ENCODE measurements at regions not wholly inside any gene's neighbourhood (a gene's known extent, or its start where the extent isn't known, plus 50 kb on each side); places are given as distances from the start of the nearest gene placed in this dataset.

DNA sequence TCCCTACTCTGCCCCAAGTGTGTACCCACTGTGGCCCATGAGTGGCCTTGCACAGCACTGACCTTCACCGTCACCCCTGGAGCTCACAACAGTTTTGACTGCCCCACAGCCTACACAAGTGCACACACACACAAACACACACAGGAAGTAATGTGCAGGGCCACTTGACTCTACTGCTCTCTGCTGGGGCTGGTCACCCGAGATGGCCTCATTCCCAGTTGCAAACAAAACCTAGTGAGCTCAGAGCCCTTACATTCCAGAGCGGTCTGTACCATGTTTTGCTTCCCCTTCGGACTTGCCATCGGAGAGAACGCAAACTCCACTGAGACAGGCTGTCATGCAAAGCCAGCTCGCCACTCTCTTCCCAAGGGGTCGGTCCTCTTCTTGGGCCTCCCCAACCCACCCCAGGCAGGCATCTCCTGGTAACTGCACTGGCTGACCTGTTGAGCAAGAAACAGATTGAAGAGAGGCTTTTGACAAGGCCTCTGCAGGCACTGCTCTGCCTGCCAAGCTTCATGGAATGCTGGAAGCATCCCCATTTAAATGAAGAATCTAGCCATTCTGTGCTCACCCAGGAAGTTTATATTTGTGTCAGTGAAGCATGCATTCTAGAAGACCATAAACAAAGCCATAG is 232.0 kb upstream of the IGF1R start:
- no peak overlapping the region for H3K4me3 ChIP-seq (ENCODE audit: low read depth, low read length)
- DNase-seq (ENCODE audit: low read depth) = no peak
- TF ChIP-seq, protein P1, sequence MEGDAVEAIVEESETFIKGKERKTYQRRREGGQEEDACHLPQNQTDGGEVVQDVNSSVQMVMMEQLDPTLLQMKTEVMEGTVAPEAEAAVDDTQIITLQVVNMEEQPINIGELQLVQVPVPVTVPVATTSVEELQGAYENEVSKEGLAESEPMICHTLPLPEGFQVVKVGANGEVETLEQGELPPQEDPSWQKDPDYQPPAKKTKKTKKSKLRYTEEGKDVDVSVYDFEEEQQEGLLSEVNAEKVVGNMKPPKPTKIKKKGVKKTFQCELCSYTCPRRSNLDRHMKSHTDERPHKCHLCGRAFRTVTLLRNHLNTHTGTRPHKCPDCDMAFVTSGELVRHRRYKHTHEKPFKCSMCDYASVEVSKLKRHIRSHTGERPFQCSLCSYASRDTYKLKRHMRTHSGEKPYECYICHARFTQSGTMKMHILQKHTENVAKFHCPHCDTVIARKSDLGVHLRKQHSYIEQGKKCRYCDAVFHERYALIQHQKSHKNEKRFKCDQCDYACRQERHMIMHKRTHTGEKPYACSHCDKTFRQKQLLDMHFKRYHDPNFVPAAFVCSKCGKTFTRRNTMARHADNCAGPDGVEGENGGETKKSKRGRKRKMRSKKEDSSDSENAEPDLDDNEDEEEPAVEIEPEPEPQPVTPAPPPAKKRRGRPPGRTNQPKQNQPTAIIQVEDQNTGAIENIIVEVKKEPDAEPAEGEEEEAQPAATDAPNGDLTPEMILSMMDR (IDR thresholded peaks at IDR 0.05; ENCODE audit: low read depth, low read length) = no peak
- TF ChIP-seq MYC (IDR thresholded peaks at IDR 0.05; ENCODE audit: low read depth, low read length) (no peak), MAX (IDR thresholded peaks at IDR 0.05; ENCODE audit: low read depth, low read length) (no peak), POLR2A (IDR thresholded peaks at IDR 0.05; ENCODE audit: extremely low read depth, insufficient read length) (no peak)

DNA sequence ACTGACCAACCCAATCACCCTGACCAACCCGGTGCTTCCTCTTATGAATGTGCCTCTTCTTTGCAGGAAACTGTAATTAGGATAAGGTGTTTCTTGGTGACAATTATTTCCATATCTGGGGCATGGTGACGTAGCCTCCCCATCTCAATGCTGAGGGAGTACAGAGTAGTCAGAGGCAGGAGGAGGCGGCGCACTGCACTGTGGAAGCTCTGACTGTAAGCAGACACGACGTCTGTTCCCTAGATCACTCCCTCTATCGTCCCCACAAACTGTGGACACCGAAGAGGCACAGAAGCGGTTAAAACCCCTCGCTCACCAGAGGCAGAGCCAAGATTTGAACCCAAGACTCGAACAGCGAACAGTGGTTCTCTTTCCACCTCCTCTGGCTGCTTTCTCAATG is 231.0 kb upstream of the IGF1R start:
- no peak for TF ChIP-seq MYC (IDR thresholded peaks at IDR 0.05; ENCODE audit: low read depth, low read length)
- no peak for TF ChIP-seq POLR2A (IDR thresholded peaks at IDR 0.05; ENCODE audit: extremely low read depth, insufficient read length)
- TF ChIP-seq, protein P1 (IDR thresholded peaks at IDR 0.05; ENCODE audit: low read depth, low read length) = no peak
- no peak for TF ChIP-seq MAX (IDR thresholded peaks at IDR 0.05; ENCODE audit: low read depth, low read length)
- DNase-seq (ENCODE audit: low read depth) = no peak
- no peak overlapping the region for H3K4me3 ChIP-seq (ENCODE audit: low read depth, low read length)

GRCh38 chr15:98418122-98418521 is 230.2 kb upstream of the IGF1R start:
- H3K4me3 ChIP-seq (ENCODE audit: low read depth, low read length) = no peak overlapping the region
- TF ChIP-seq POLR2A (IDR thresholded peaks at IDR 0.05; ENCODE audit: extremely low read depth, insufficient read length) = no peak
- TF ChIP-seq, protein P1 (IDR thresholded peaks at IDR 0.05; ENCODE audit: low read depth, low read length) = no peak
- no peak for TF ChIP-seq MAX (IDR thresholded peaks at IDR 0.05; ENCODE audit: low read depth, low read length)
- TF ChIP-seq MYC (IDR thresholded peaks at IDR 0.05; ENCODE audit: low read depth, low read length) = no peak
- DNase-seq (ENCODE audit: low read depth) = no peak

DNA sequence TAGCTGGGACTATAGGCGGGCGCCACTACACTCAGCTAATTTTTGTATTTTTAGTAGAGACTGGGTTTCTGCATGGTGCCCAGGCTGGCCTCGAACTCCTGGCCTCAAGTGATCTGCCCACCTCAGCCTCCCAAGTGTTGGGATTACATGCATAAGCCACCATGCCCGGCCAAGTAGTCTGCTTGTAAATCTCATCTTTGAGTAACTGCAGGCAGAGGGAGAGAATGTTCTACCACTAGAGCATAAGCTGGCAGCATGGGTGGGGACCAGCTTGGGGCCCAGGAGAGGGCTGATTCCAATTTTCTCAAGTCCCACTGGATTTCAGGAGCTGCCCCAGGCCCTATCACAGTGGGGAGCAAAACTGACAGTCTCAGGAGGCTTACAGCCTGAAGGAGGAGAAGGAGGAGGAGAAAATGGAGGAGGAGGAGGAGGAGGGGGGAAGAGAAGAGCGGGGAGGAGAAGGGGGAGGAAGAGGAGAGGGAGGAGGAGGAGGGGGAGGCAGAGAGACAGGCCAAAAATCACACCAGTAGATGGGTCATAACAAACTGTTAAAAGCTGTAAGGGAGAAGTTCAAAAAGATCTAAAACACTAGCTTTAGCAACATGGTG is 229.1 kb upstream of the IGF1R start:
- H3K4me3 ChIP-seq (ENCODE audit: low read depth, low read length) = no peak overlapping the region
- DNase-seq (ENCODE audit: low read depth) = no peak
- no peak for TF ChIP-seq POLR2A (IDR thresholded peaks at IDR 0.05; ENCODE audit: extremely low read depth, insufficient read length)
- TF ChIP-seq, protein P1 (IDR thresholded peaks at IDR 0.05; ENCODE audit: low read depth, low read length) = no peak
- TF ChIP-seq MYC (IDR thresholded peaks at IDR 0.05; ENCODE audit: low read depth, low read length) = no peak
- no peak for TF ChIP-seq MAX (IDR thresholded peaks at IDR 0.05; ENCODE audit: low read depth, low read length)

DNA sequence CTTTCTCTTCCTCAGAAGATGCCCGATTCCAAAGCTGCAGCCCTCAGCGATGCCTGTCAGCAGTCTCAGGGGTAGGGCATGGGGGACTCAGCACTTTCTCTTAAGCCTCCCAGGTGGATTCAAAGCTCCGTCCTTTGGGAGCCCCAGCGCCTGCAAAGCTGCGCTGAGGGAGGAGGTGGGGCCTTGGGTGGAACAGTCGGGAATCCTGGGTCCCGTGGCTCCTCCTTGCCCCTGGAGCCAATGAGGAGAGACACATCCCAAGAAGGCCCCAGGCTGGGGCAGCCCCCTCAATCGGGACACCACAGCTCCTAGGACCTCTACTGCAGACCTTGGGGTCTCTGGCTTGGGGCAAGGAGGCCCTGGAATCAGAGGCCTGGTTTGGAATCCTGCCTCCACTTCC is 227.5 kb upstream of the IGF1R start:
- H3K4me3 ChIP-seq (ENCODE audit: low read depth, low read length) = no peak overlapping the region
- TF ChIP-seq, protein P1 (IDR thresholded peaks at IDR 0.05; ENCODE audit: low read depth, low read length) = no peak
- TF ChIP-seq POLR2A (IDR thresholded peaks at IDR 0.05; ENCODE audit: extremely low read depth, insufficient read length) (no peak), MYC (IDR thresholded peaks at IDR 0.05; ENCODE audit: low read depth, low read length) (no peak), MAX (IDR thresholded peaks at IDR 0.05; ENCODE audit: low read depth, low read length) (no peak)
- DNase-seq (ENCODE audit: low read depth) = no peak

Measured in NB4 (cell line).